Medulla oblongata (tissue), 1 donor: ENCODE measurements at regions not wholly inside any gene's neighbourhood (a gene's known extent, or its start where the extent isn't known, plus 50 kb on each side); places are given as distances from the start of the nearest gene placed in this dataset.
"Not testable (repeated sequence)": the region's sequence is repeated elsewhere in the genome, so short reads cannot be mapped to it uniquely, and the experiment has no call there.

Experiments
- DNase-seq: peaks from one replicate; pipeline ENCODE4 v3.0.0-alpha.2; 2015; ENCODE audit errors: extremely low spot score

DNA sequence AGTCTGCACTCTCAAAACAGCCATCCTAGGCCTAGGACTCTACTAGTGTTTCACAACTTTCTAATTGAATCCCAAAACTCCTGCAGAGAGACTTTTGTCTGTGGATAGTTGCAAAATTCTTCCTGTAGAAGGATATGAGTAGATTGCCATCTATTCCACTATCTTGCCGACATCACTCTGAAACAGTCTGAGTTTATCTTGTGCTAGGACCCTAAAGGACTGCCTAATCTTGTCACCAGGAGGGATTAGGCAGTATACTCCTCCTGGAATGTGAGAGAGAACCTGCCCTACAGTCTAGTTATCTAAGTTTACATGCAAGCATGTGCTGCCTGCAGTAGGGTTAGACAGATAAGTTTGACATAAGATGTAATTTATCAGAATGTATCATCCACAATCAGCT, 1646.6 kb upstream of the PCDH7 start:
- no peak for DNase-seq

DNA sequence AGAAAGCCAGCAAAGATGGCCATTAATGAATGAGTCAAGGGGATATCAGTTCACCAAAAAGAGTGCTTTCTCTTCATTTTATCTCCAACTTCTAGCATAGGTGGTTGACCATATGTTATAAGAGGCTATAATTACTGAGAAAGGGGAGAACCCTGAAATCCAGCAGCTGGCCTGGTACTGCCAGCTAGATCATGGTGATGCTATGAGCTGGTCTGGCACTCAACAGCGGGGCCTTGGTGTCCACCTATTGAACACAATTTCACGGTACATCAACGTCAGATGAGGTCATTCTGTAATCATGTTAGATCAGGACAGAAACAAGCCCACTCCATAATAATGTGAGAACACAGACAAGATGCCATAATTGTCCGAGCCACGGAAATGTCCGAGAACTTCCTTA, 1644.8 kb upstream of the PCDH7 start:
- DNase-seq: no peak

- no peak for DNase-seq
Observed at GRCh38 chr4:29079260-29079659, 1640.9 kb upstream of the PCDH7 start.

- no peak for DNase-seq
Observed at GRCh38 chr4:29081234-29081955, 1638.8 kb upstream of the PCDH7 start.

DNA sequence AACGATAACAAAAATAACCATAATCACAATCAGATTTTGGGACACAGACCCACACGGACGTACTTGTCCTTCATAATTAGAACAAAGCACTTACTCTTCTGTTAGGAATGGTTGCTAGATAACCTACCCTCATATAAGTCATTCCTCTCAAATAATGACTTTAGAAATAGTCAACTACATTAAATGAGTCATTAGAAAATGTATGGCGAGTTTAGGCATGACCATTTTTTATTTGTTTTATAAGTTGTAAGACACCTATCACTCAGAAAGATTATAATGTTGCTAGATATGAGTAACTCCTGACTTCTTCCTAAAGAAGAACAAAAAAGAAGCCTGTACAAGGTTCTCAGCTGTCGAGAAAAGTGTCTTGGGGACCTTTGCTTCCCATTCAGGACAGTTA, 1637.5 kb upstream of the PCDH7 start:
- DNase-seq: no peak

- DNase-seq: no peak
Observed at GRCh38 chr4:29085748-29086147, 1634.4 kb upstream of the PCDH7 start.

DNA sequence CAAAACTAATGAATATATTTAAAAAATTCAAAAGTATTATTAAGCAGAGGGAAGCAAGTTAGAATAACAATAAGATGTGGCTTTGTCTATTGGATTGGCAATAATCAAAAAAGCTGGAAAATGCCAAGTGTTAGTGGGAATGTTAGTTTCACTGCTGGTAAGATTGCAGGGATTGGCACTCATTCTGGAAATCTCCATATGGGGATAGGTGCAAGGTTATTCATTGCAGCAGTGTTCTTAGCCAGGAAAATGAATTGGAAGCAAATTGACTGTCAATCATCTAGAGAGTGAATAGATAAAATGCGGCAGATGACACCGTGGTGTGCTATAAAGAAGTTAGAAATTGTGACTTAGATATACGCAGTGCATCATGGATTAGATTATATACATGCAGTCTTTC, 1615.5 kb upstream of the PCDH7 start:
- DNase-seq: no peak

DNA sequence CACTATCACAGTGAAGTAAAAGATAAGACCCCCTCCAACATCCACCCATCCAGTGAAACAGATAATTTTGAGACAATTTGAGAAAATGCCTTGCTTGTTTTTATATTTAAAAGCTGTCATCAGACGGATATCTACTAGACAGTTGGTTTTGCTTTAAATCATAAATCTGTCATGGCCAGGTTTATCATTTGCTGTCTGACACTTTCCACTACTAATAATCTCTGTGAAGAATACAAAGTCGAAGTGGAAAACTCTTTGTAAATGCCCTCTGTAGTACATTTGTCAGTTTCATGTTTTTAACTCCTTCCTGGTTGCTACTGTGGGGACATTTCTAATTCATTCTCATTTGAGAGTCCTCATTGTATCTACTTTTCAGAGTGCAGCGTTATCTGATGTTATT, 1606.2 kb upstream of the PCDH7 start:
- no peak for DNase-seq

- not testable (repeated sequence) for DNase-seq
Observed at GRCh38 chr4:29117231-29117722, 1602.9 kb upstream of the PCDH7 start.

- DNase-seq: no peak
Observed at GRCh38 chr4:29121586-29121985, 1598.6 kb upstream of the PCDH7 start.

- no peak for DNase-seq
Observed at GRCh38 chr4:29128810-29129209, 1591.4 kb upstream of the PCDH7 start.

- no peak for DNase-seq
Observed at GRCh38 chr4:29131304-29131703, 1588.9 kb upstream of the PCDH7 start.

DNA sequence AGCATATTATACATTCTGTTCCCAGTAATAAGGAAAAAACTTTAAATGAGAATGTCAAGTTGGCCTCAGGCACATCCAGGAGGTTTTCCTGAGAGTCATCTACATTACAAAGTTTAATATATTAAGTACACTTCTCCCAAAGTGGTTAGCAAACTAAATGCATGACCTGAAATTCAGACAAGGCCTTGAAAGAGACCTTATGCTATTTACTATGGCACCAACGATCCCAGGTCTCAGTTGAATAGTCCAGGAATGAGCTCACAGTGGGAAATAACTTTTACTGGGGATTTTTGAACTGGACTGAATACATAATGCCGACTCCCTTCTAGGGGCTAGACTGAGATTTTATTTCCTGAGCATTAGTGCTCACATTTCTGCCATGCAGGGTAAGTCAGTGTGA, 1577.5 kb upstream of the PCDH7 start:
- DNase-seq: no peak

DNA sequence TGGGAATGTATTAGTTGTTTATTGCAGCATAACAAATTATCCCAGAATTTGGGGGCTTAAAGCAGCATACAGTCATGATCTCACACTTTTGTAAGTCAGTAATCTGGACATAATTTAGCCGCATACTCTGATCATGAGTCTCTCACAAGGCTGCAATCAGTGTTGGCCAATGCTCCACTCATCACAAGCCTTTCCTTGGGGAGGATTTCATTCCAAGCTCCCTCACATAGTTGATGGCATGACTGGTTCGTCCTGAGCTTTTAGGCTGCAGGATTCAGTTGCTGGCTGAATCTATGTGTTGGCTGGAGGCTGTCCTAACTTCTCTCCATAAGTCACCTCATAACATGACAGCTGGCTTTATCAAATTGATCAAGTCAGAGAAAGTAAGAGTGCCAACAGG, 1568.6 kb upstream of the PCDH7 start:
- no peak for DNase-seq

DNA sequence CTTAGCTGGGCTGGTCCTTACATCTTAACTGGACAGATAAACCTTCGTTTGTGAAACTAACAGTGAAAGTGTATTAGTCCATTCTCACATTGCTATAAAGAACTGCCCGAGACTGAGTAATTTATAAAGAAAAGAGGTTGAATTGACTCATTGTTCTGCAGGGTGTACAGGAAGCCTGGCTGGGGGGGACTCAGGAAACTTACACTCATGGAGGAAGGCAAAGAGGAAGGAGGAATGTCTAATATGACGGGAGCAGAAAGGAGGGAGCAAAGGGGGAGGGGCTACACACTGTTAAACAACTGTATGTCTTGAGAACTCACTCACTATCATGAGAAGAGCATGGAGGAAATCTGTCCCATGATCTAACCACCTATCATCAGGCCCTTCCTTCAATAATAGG, 1566.5 kb upstream of the PCDH7 start:
- DNase-seq: no peak

DNA sequence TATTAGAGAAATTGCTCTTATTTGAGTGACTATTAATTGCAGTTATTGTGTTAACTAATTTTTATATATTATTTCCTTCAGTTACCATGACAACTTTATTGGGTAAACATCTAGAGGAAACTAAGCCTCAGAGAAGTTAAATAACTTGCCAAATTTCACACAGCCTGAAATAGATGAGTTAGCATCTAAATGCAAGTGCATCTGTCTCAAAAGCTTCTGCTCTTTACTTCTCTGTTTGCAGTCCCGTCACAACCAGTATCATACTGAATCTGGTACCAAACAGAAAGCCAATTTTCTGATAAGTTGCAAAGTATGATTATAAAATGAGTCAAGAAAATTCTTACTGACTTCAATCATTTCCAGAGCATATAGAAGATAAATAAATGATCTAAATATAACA, 1544.9 kb upstream of the PCDH7 start:
- no peak for DNase-seq

- no peak for DNase-seq
Observed at GRCh38 chr4:29199025-29199424, 1521.1 kb upstream of the PCDH7 start.

DNA sequence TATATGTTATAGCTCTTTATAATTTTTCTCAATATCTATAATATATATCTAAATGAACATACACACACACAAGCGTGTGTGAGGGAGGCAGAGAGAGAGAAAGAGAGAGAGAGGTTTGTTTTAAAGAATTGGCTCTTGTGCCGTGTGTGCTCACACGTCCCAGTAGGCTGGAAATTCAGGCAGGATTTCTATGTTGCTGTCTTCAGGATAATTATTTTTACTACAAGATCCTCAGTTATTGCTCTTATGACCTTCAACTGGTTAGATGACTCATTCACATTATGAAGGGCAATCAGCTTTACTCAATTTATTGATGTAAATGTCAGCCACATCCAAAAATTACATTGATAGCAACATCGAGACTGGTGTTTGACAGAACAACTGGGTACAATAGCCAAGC, 1520.7 kb upstream of the PCDH7 start:
- DNase-seq: no peak

DNA sequence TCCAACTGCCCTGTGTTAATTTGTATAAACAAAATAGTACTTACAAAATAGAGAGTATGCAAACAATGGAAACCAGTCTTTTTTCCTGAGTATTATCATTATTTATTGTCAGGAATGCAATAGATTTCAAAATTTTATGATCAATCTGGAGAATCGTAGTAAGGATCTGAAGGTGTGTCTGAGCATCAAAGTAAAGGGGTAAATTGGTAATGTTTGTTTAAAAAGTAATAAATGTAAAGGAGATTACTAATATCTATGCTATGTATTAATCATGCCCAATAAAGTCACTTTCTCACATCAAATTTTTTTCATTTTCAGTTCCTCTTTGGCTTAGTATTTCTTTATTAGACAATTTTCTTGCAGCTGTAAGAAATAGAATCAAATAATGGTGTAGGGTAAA, 1507.1 kb upstream of the PCDH7 start:
- no peak for DNase-seq

GRCh38 chr4:29220761-29221160, 1499.4 kb upstream of the PCDH7 start:
- DNase-seq: no peak

DNA sequence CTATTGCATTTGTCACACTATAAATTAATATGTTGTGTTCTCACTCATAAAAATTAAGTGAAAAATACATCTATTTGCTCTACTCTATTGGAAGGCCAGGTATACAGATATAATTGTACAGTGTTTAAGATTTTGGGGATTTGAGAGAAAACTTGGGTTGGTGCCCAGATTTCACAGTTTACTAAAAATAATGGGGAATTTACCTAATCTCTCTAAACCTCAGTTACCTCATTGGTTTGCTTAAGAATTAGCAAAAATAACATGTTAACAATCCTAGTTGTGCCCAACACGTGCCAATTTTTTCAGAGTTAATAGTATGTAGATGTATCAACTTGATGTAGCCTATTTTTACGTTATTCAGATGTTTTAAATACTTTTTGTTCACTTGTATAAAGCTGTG, 1495.3 kb upstream of the PCDH7 start:
- DNase-seq: no peak

GRCh38 chr4:29240641-29241040, 1479.5 kb upstream of the PCDH7 start:
- no peak for DNase-seq

DNA sequence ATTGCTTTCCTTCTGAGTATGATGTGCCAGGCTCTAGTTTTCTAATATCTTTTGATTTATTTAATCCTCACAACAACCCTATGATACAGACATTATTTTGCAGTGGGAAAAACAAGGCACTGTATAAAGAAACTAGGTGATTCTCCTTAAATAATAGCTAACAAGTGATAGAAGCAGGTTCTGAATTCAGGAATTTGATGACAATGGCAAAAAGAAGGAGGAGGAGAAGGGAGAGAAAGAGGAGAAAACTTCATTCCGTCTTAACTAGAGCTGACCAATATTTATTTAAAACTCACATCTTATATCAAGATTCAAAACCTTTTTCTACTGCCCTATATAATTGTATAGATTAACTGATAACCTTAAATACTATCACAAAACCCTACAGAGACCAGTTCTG, 1477.1 kb upstream of the PCDH7 start:
- no peak for DNase-seq

GRCh38 chr4:29243851-29244250, 1476.3 kb upstream of the PCDH7 start:
- no peak for DNase-seq
